Spleen (tissue), 7 donors: ENCODE measurements at regions not wholly inside any gene's neighbourhood (a gene's known extent, or its start where the extent isn't known, plus 50 kb on each side); places are given as distances from the start of the nearest gene placed in this dataset.

Source experiments
- CTCF ChIP-seq, 11 experiments: fragments of 200-600 bp in 7 of 11; fragments of 450-650 bp in 4 of 11; sonication (generic) in 4 of 11; IDR thresholded peaks in 8 of 11; conservative IDR thresholded peaks in 3 of 11; 1 replicate in 7 of 11; 2 replicates in 4 of 11; pipeline versions ENCODE4 v1.4.0 to v1.8.0; 2016 to 2021; ENCODE audit warnings: antibody characterized with exemption in 11 of 11, inconsistent platforms in 4 of 11, mild to moderate bottlenecking in 1 of 11
- POLR2AphosphoS5 ChIP-seq, 3 donors: sonication (generic); formaldehyde crosslinking; IDR thresholded peaks; one replicate each; pipeline ENCODE4 v1.5.1; 2017; ENCODE audit warnings: antibody characterized with exemption in 3 of 3
- donor health status: DM: no; HTN: no; CAD: no; lungs with moderate emphysema.
- donor health status: DM: no; HTN: no; CAD: no.
- donor health status: DM: no; HTN: no; CAD: no.

DNA sequence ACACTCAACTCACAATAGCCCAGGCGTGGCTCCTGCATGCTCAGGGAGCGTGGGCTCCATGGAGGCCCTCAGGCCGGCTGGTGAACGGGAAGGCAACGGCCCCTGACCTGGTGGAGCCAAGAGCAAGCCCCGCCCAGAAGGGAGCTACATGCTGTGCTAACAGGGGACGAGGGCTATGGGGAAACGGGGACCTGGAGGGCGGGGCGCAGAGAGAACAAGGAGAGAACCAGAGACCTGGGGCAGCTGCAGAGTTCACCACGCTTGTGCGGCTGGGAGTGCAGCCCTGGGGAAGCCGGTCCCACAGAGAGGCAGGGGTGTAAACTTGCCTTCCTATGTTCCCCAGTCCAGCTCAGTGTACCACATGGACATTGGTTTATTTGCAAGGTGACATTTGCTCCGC, 69.2 kb upstream of the PPP2R2D start:
- TF ChIP-seq CTCF (IDR thresholded peaks at IDR 0.05 in 8 of 11, conservative IDR thresholded peaks at IDR 0.05 in 3 of 11): no peak
- TF ChIP-seq POLR2AphosphoS5 (IDR thresholded peaks at IDR 0.05): no peak
